H9 (cell line): ENCODE measurements at regions not wholly inside any gene's neighbourhood (a gene's known extent, or its start where the extent isn't known, plus 50 kb on each side); places are given as distances from the start of the nearest gene placed in this dataset.

Experiments used
- DNase-seq: peaks from one replicate; pipeline ENCODE4 v3.0.0-alpha.2; 2017
- H2AFZ ChIP-seq: one replicate; pipeline ENCODE4 v1.6.1; 2013; ENCODE audit warnings: mild to moderate bottlenecking, low read length, control low read depth, moderate library complexity
- H2AK5ac ChIP-seq: 2 replicates; pipeline ENCODE4 v1.6.1; 2013; ENCODE audit warnings: low read length, control low read depth, mixed read lengths; ENCODE audit not compliant: insufficient read length
- H2BK120ac ChIP-seq: one replicate; pipeline ENCODE4 v1.6.1; 2013; ENCODE audit warnings: low read depth, mild to moderate bottlenecking, low read length, control low read depth, inconsistent platforms; ENCODE audit not compliant: poor library complexity, severe bottlenecking
- H2BK12ac ChIP-seq: 2 replicates; pipeline ENCODE4 v1.6.1; 2013; ENCODE audit warnings: low read length, control low read depth, mixed read lengths, low read depth; ENCODE audit not compliant: insufficient read length
- H2BK15ac ChIP-seq: 2 replicates; pipeline ENCODE4 v1.6.1; 2013; ENCODE audit warnings: low read depth, low read length, control low read depth
- H2BK20ac ChIP-seq: one replicate; pipeline ENCODE4 v1.6.1; 2013; ENCODE audit warnings: low read depth, mild to moderate bottlenecking, low read length, control low read depth, inconsistent platforms; ENCODE audit not compliant: poor library complexity, severe bottlenecking
- H2BK5ac ChIP-seq: 2 replicates; pipeline ENCODE4 v1.6.1; 2013; ENCODE audit warnings: low read length, control low read depth, mixed read lengths; ENCODE audit not compliant: insufficient read length
- H3K14ac ChIP-seq: 2 replicates; pipeline ENCODE4 v1.6.1; 2013; ENCODE audit warnings: low read length, control low read depth; ENCODE audit not compliant: insufficient read depth
- H3K18ac ChIP-seq: 2 replicates; pipeline ENCODE4 v1.6.1; 2013; ENCODE audit warnings: low read depth, mild to moderate bottlenecking, mixed read lengths, low read length, control low read depth; ENCODE audit not compliant: insufficient read length
- H3K23ac ChIP-seq: 2 replicates; pipeline ENCODE4 v1.6.1; 2013; ENCODE audit warnings: low read length, control low read depth, mixed read lengths, low read depth; ENCODE audit not compliant: insufficient read length
- H3K23me2 ChIP-seq: 2 replicates; pipeline ENCODE4 v1.6.1; 2013; ENCODE audit warnings: low read depth, mild to moderate bottlenecking, mixed read lengths, low read length, control low read depth; ENCODE audit not compliant: insufficient read length, poor library complexity, severe bottlenecking
- H3K27ac ChIP-seq: 2 replicates; pipeline ENCODE4 v1.5.1; 2013; ENCODE audit warnings: low read length, control low read depth, mixed read lengths, low read depth; ENCODE audit not compliant: insufficient read length
- H3K27me3 ChIP-seq: 2 replicates; pipeline ENCODE4 v1.6.1; 2013; ENCODE audit warnings: low read length, control low read depth, inconsistent platforms; ENCODE audit not compliant: insufficient read depth
- H3K4ac ChIP-seq: 2 replicates; pipeline ENCODE4 v1.6.1; 2013; ENCODE audit warnings: low read depth, mild to moderate bottlenecking, control low read depth, inconsistent platforms, low read length, moderate library complexity
- H3K4me1 ChIP-seq: 2 replicates; pipeline ENCODE4 v1.6.1; 2013; ENCODE audit warnings: low read length, control low read depth, inconsistent platforms; ENCODE audit not compliant: insufficient read depth
- H3K4me2 ChIP-seq: 2 replicates; pipeline ENCODE4 v1.6.1; 2013; ENCODE audit warnings: low read length, control low read depth, mixed read lengths; ENCODE audit not compliant: insufficient read length, insufficient read depth
- H3K56ac ChIP-seq: 2 replicates; pipeline ENCODE4 v1.6.1; 2013; ENCODE audit warnings: low read depth, mild to moderate bottlenecking, mixed read lengths, low read length, control low read depth; ENCODE audit not compliant: insufficient read length
- H3K79me1 ChIP-seq: 2 replicates; pipeline ENCODE4 v1.6.1; 2013; ENCODE audit warnings: low read depth, mild to moderate bottlenecking, moderate library complexity, low read length, control low read depth, inconsistent platforms; ENCODE audit not compliant: insufficient read depth, poor library complexity, severe bottlenecking
- H3K79me2 ChIP-seq: 2 replicates; pipeline ENCODE4 v1.6.1; 2013; ENCODE audit warnings: low read length, control low read depth, inconsistent platforms; ENCODE audit not compliant: insufficient read depth
- H3K9ac ChIP-seq: 2 replicates; pipeline ENCODE4 v1.6.1; 2013; ENCODE audit warnings: low read length, control low read depth, mixed read lengths; ENCODE audit not compliant: insufficient read length; ENCODE audit errors: extremely low read depth
- H3K9me3 ChIP-seq: one replicate; pipeline ENCODE4 v1.6.1; 2013; ENCODE audit warnings: low read depth, low read length, inconsistent platforms; ENCODE audit not compliant: control insufficient read depth
- H3T11ph ChIP-seq: one replicate; pipeline ENCODE4 v1.6.1; 2013; ENCODE audit warnings: mild to moderate bottlenecking, low read length, control low read depth, inconsistent platforms
- H4K20me1 ChIP-seq: one replicate; pipeline ENCODE4 v1.6.1; 2013; ENCODE audit not compliant: control insufficient read depth, insufficient read length, insufficient read depth
- H4K5ac ChIP-seq: 2 replicates; pipeline ENCODE4 v1.6.1; 2013; ENCODE audit warnings: low read depth, mild to moderate bottlenecking, mixed read lengths, low read length, control low read depth; ENCODE audit not compliant: insufficient read length
- H4K8ac ChIP-seq: replicated peaks from 2 replicates; pipeline ENCODE4 v1.6.1; 2013; ENCODE audit warnings: low read length, control low read depth, mixed read lengths, low read depth; ENCODE audit not compliant: insufficient read length
- H4K91ac ChIP-seq: 2 replicates; pipeline ENCODE4 v1.6.1; 2013; ENCODE audit warnings: low read depth, mild to moderate bottlenecking, moderate library complexity, mixed read lengths, low read length, control low read depth; ENCODE audit not compliant: insufficient read length
- H3K27ac Mint-ChIP-seq, 3 experiments: 2 replicates in 2 of 3; 3 replicates in 1 of 3; pipeline ENCODE4 v1.8.0; 2020 to 2021; ENCODE audit warnings: mixed read lengths in 3 of 3, mild to moderate bottlenecking in 1 of 3, moderate library complexity in 1 of 3
- H3K27me3 Mint-ChIP-seq: 2 replicates; pipeline ENCODE4 v1.8.0; 2021; ENCODE audit warnings: low read depth, mild to moderate bottlenecking, moderate library complexity, mixed read lengths
- H3K36me3 Mint-ChIP-seq, 3 experiments: 2 replicates in 2 of 3; 3 replicates in 1 of 3; pipeline ENCODE4 v1.8.0; 2020 to 2021; ENCODE audit warnings: low read depth in 3 of 3, mixed read lengths in 3 of 3; ENCODE audit not compliant: insufficient read depth in 1 of 3
- H3K4me1 Mint-ChIP-seq, 2 experiments: 2 replicates each; pipeline ENCODE4 v1.8.0; 2020; ENCODE audit warnings: mixed read lengths in 2 of 2
- H3K4me3 Mint-ChIP-seq, 2 experiments: 2 replicates in 1 of 2; 3 replicates in 1 of 2; pipeline ENCODE4 v1.8.0; 2020 to 2021; ENCODE audit warnings: mild to moderate bottlenecking in 2 of 2, mixed read lengths in 2 of 2, moderate library complexity in 1 of 2
- H3K9me3 Mint-ChIP-seq, 2 experiments: 2 replicates in 1 of 2; 3 replicates in 1 of 2; pipeline ENCODE4 v1.8.0; 2020; ENCODE audit warnings: mild to moderate bottlenecking in 2 of 2, mixed read lengths in 2 of 2, moderate library complexity in 1 of 2
- CTCF ChIP-seq: fragments of 200-600 bp; sonication (generic); conservative IDR thresholded peaks from 3 replicates; pipeline ENCODE4 v1.8.0; 2021; ENCODE audit warnings: antibody characterized with exemption, mild to moderate bottlenecking
- WGBS: extraction: QIAGEN DNeasy Blood & Tissue Kit; methylation state at CpG from one replicate; pipeline ENCODE4 v1.1.7; 2013; ENCODE audit warnings: missing lambda C conversion rate, low lambda C conversion rate, mixed read lengths; ENCODE audit not compliant: insufficient read length; ENCODE audit errors: extremely low coverage; 5-methylcytosine and 5-hydroxymethylcytosine counted together

DNA sequence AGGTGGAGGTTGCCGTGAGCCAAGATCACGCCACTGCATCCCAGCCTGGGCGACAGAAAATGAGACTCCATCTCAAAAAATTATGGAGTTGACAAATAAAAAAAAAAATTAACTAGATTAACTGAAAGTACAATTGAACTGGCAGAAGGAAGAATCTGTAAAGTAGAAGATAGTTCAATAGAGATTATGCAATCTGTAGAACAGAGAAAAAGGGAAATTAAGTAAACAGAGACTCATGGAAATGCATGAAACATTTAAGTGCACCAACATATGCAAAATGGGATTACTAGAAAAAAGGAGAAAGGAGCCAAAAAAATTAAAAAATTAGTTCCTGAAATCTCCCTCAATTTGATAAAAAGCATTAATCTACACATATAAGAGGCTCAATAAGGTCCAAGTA lies 188.8 kb upstream of the KHDRBS2 start:
- H3K18ac ChIP-seq: no peak overlapping the region
- no peaks in the 10 kb centered on the region for H3K27me3 Mint-ChIP-seq
- peaks cover 3% of the 10 kb centered on the region; the same call in 1 of the 2 replicates for H3K4me1 ChIP-seq
- H3K4me3 Mint-ChIP-seq: no peak overlapping the region
- H3K56ac ChIP-seq: no peak overlapping the region
- H3K4me2 ChIP-seq: no peak overlapping the region
- H2BK15ac ChIP-seq: no peak overlapping the region
- H4K8ac ChIP-seq: no peak overlapping the region
- H3K4ac ChIP-seq: no peak overlapping the region
- H3K79me2 ChIP-seq: no peaks in the 10 kb centered on the region
- H3K36me3 Mint-ChIP-seq: peaks cover 0 to 6% (median 6%) of the 10 kb centered on the region in 3 experiments; a peak in 4 of 7 replicates
- H3T11ph ChIP-seq: no peak overlapping the region
- H4K91ac ChIP-seq: no peak overlapping the region
- no peak overlapping the region for H3K23ac ChIP-seq
- H3K23me2 ChIP-seq: no peaks in the 10 kb centered on the region
- no peak overlapping the region for H2BK20ac ChIP-seq
- H2BK12ac ChIP-seq: no peak overlapping the region
- no peak overlapping the region for H3K27ac ChIP-seq
- no peak overlapping the region for H2AK5ac ChIP-seq
- H2AFZ ChIP-seq: no peak overlapping the region
- H3K9me3 Mint-ChIP-seq: peaks cover 0 to 5% of the 10 kb centered on the region in 2 experiments; a peak in 2 of 5 replicates
- H2BK120ac ChIP-seq: no peak overlapping the region
- H4K20me1 ChIP-seq: no peaks in the 10 kb centered on the region
- no peak overlapping the region for H4K5ac ChIP-seq
- H3K79me1 ChIP-seq: no peaks in the 10 kb centered on the region
- H3K14ac ChIP-seq: no peak overlapping the region
- no peaks in the 10 kb centered on the region for H3K27me3 ChIP-seq
- H3K9ac ChIP-seq: no peak overlapping the region
- H2BK5ac ChIP-seq: no peak overlapping the region
- TF ChIP-seq CTCF: no peak
- WGBS: no CpG with 5 or more reads among the region's 3 CpGs
- DNase-seq: no peak
- no peak overlapping the region for H3K27ac Mint-ChIP-seq
- H3K4me1 Mint-ChIP-seq: peaks cover 0 to 4% of the 10 kb centered on the region in 2 experiments; a peak in 2 of 4 replicates
- no peaks in the 10 kb centered on the region for H3K9me3 ChIP-seq
